Prostate gland (tissue), 2 donors: ENCODE measurements at regions not wholly inside any gene's neighbourhood (a gene's known extent, or its start where the extent isn't known, plus 50 kb on each side); places are given as distances from the start of the nearest gene placed in this dataset.

ENCODE experiments used
- DNase-seq: peaks from one replicate; pipeline ENCODE4 v3.0.0-alpha.2; 2019; ENCODE audit warnings: low spot score
- H3K27ac ChIP-seq, 2 donors: fragments of 200-600 bp; sonication (generic); 2 replicates each; pipeline ENCODE4 v1.5.1; 2017 to 2019
- H3K27me3 ChIP-seq: fragments of 200-600 bp; sonication (generic); replicated peaks from 2 replicates; pipeline ENCODE4 v1.5.1; 2019; ENCODE audit not compliant: insufficient read depth
- H3K36me3 ChIP-seq, 2 donors: fragments of 200-600 bp; sonication (generic); 1 replicate in 1 of 2; 2 replicates in 1 of 2; pipeline versions ENCODE4 v1.5.1 to v1.8.1; 2017 to 2019
- H3K4me1 ChIP-seq: fragments of 200-600 bp; sonication (generic); replicated peaks from 2 replicates; pipeline ENCODE4 v1.5.1; 2019
- H3K4me3 ChIP-seq, 2 donors: fragments of 200-600 bp; sonication (generic); 2 replicates each; pipeline ENCODE4 v1.5.1; 2017 to 2019
- H3K9me3 ChIP-seq: fragments of 200-600 bp; sonication (generic); 2 replicates; pipeline ENCODE4 v1.5.1; 2017
- POLR2A ChIP-seq: fragments of 450-650 bp; IDR thresholded peaks from one replicate; pipeline ENCODE4 v1.6.1; 2016; ENCODE audit warnings: antibody characterized with exemption, mild to moderate bottlenecking
- POLR2AphosphoS5 ChIP-seq: sonication (generic); formaldehyde crosslinking; IDR thresholded peaks from one replicate; pipeline ENCODE4 v1.6.1; 2017; ENCODE audit warnings: antibody characterized with exemption
- WGBS: methylation state at CpG from one replicate; pipeline ENCODE4 v1.1.5; 2018; 5-methylcytosine and 5-hydroxymethylcytosine counted together
- intact Hi-C: fragments of 100-400 bp; cut with DNase I; formaldehyde crosslinking; loops from one replicate; pipeline ENCODE4 v1.14.2; 2022
- TF ChIP-seq, protein P1 (sequence below), 4 experiments: fragments of 200-600 bp in 2 of 4; fragments of 450-650 bp in 2 of 4; sonication (generic) in 2 of 4; IDR thresholded peaks; 1 replicate in 3 of 4; 2 replicates in 1 of 4; pipeline ENCODE4 v1.5.1; 2016 to 2019; ENCODE audit warnings: antibody characterized with exemption in 4 of 4, mild to moderate bottlenecking in 2 of 4, moderate library complexity in 2 of 4

DNA sequence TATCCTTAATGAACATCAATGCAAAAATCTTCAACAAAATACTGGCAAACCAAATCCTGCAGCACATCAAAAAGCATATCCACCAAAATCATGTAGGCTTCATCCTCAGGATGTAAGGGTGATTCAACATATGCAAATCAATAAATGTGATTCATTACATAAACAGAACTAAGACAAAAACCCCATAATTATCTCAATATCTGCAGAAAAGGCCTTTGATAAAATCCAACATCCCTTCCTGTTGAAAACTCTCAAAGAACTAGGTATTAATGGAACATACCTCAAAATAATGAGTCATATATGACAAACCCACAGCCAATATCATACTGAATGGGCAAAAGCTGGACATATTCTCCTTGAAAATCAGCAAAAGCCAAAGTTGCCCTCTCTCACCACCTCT lies 54.6 kb upstream of the DEPDC1 start:
- Histone ChIP-seq H3K27me3 (no peaks in the 10 kb centered on the region), H3K4me3 (no peak overlapping the region)
- intact Hi-C loops, result no loop called here

DNA sequence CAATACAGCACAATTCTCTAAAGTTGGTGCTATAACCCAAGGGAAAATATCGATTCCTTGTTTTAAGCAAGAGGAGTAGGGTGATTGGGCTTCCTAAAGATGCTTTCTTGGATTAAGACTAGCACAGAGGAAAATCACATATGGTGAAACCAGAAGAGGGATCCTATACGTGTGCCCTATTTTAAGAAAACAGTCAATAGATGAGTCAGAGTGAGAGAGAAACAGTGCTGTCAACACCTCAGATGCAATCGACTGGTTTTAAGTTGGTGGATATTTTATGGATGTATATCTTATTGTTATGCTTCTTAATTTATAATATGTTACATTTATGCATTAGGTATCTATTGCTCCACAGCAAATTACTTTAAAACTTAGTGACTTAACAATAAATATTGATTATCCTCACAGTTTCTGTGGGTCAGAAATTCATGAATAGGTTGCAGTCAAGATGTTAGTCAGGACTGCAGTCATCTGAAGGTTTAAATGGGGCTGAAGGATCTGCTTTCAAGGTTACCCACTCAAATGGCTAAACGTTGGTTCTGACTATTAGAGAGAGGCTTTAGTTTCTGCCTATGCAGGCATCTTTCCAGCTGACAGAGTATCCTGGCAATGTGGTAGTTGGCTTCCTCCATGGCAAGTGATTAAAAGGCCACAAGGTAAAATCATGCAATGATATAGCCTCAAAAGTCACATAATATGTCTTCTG lies 61.6 kb upstream of the DEPDC1 start:
- no peak overlapping the region for H3K4me3 ChIP-seq
- WGBS, result 70% methylated on average over 4 of the region's 4 CpGs
- TF ChIP-seq, protein P1, sequence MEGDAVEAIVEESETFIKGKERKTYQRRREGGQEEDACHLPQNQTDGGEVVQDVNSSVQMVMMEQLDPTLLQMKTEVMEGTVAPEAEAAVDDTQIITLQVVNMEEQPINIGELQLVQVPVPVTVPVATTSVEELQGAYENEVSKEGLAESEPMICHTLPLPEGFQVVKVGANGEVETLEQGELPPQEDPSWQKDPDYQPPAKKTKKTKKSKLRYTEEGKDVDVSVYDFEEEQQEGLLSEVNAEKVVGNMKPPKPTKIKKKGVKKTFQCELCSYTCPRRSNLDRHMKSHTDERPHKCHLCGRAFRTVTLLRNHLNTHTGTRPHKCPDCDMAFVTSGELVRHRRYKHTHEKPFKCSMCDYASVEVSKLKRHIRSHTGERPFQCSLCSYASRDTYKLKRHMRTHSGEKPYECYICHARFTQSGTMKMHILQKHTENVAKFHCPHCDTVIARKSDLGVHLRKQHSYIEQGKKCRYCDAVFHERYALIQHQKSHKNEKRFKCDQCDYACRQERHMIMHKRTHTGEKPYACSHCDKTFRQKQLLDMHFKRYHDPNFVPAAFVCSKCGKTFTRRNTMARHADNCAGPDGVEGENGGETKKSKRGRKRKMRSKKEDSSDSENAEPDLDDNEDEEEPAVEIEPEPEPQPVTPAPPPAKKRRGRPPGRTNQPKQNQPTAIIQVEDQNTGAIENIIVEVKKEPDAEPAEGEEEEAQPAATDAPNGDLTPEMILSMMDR (IDR thresholded peaks at IDR 0.05), result no peak
- no peak for TF ChIP-seq POLR2A
- no peak for TF ChIP-seq POLR2AphosphoS5
- intact Hi-C loops, result no loop called here
- no peaks in the 10 kb centered on the region for H3K4me1 ChIP-seq
- no peaks in the 10 kb centered on the region for H3K36me3 ChIP-seq
- no peak for DNase-seq
- H3K27me3 ChIP-seq, result no peaks in the 10 kb centered on the region
- no peak overlapping the region for H3K27ac ChIP-seq
- no peaks in the 10 kb centered on the region for H3K9me3 ChIP-seq

More for the DNA sequence above, 54.6 kb upstream of the DEPDC1 start:
- Histone ChIP-seq H3K4me1 (no peaks in the 10 kb centered on the region), H3K36me3 (no peaks in the 10 kb centered on the region), H3K27ac (no peak overlapping the region), H3K9me3 (no peaks in the 10 kb centered on the region)
- TF ChIP-seq POLR2AphosphoS5 (no peak), POLR2A (no peak)
- TF ChIP-seq, protein P1 (IDR thresholded peaks at IDR 0.05), result no peak
- no peak for DNase-seq

DNA sequence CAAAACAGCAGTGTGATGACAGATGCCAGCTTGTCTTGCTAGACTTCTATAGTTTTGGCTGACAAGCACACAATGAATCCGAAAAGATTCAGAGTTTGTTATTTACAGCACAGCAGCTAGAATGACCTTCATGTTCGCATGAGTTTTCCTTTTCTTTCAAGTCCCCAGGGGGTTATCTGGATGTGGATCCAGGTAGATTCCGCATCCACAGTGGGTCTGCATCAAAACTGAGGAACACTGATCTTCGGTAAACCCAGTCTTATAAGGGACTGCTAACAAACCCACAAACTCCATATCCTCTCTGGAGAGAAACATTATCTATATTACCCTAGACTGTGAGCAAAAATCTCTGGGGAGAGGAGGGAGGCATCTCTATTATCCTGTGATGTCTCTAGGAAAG lies 69.0 kb upstream of the DEPDC1 start:
- no peak for DNase-seq
- Histone ChIP-seq H3K27ac (no peak overlapping the region), H3K36me3 (no peaks in the 10 kb centered on the region), H3K27me3 (no peaks in the 10 kb centered on the region), H3K4me3 (no peak overlapping the region), H3K9me3 (no peaks in the 10 kb centered on the region), H3K4me1 (no peaks in the 10 kb centered on the region)
- intact Hi-C loops, result no loop called here
- TF ChIP-seq POLR2AphosphoS5 (no peak), POLR2A (no peak)
- TF ChIP-seq, protein P1 (IDR thresholded peaks at IDR 0.05), result no peak
- WGBS, result 43% methylated on average over 4 of the region's 4 CpGs

DNA sequence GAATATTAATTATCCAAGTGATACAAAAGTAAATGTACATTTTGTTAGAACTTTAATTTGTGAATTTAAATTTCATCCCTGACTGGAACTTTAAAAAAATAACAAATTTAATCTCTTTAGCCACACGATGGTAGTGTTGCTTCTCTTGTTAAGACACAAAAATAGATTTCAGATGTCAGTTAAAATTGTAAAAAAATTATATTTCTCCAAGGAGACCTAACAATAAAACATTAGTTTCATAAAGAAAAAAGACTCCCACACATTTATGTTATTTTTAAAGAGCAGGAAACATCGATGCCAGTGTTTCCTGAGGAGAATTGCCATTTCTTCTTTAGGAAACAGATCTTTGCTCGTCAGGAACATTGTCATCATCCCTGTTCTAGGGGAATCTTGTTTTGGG lies 74.0 kb upstream of the DEPDC1 start:
- Histone ChIP-seq H3K36me3 (no peaks in the 10 kb centered on the region), H3K4me1 (no peaks in the 10 kb centered on the region), H3K4me3 (no peak overlapping the region), H3K27me3 (no peaks in the 10 kb centered on the region), H3K9me3 (no peaks in the 10 kb centered on the region), H3K27ac (no peak overlapping the region)
- no peak for DNase-seq
- WGBS, result 52% methylated on average over 3 of the region's 3 CpGs
- TF ChIP-seq POLR2A (no peak), POLR2AphosphoS5 (no peak)
- TF ChIP-seq, protein P1 (IDR thresholded peaks at IDR 0.05), result no peak
- intact Hi-C loops, result no loop called here

DNA sequence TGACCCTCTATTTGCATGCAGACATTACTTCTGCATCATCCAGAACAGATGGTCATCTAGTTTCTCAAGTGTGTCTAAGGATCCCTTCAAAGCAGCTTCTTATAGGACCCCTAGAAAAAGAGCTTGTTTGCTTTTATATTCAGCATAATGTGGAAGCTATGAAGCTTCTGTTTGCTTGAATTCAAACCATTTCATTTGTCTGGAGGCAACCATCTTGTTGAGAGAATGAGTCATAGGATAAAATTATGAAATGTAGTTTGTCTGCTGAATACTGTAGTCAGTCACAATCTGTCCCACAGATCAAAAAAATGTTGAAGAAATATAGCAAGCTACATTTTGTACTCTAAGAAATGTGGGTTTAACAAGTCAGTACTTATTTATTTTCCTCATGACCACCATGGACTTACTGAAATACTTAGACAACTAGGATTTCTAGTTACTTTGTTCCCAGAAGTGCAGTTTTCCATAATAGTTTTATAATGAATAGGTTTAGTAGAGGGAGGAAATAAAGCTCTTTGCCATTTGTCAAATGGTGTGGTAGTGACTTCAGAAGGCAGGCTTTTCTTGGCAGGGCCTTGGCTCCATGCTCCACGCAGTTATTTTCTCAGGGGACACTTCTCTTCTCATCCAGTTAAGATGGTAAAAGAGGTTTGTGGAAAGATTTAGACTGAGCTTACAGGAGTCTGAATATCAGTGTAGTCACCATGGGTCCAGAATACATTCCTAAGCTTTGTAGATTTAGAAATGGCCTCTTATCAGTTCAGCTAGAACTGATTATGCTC lies 74.8 kb upstream of the DEPDC1 start:
- no peak overlapping the region for H3K4me3 ChIP-seq
- no peaks in the 10 kb centered on the region for H3K4me1 ChIP-seq
- WGBS, result 78% methylated on average over 1 of the region's 1 CpG
- no peaks in the 10 kb centered on the region for H3K27me3 ChIP-seq
- intact Hi-C loops, result no loop called here
- no peak for TF ChIP-seq POLR2AphosphoS5
- no peak for TF ChIP-seq POLR2A
- TF ChIP-seq, protein P1 (IDR thresholded peaks at IDR 0.05), result no peak
- no peaks in the 10 kb centered on the region for H3K36me3 ChIP-seq
- DNase-seq, result no peak
- no peak overlapping the region for H3K27ac ChIP-seq
- H3K9me3 ChIP-seq, result no peaks in the 10 kb centered on the region
